GM21423 (cell line): ENCODE measurements at regions not wholly inside any gene's neighbourhood (a gene's known extent, or its start where the extent isn't known, plus 50 kb on each side); places are given as distances from the start of the nearest gene placed in this dataset.

Experiments
- ATAC-seq: cut with Tn5 transposase; IDR thresholded peaks from one replicate; pipeline ENCODE4 v1.9.1; 2021; ENCODE audit warnings: mild to moderate bottlenecking, moderate library complexity; ENCODE audit not compliant: unreplicated experiment

DNA sequence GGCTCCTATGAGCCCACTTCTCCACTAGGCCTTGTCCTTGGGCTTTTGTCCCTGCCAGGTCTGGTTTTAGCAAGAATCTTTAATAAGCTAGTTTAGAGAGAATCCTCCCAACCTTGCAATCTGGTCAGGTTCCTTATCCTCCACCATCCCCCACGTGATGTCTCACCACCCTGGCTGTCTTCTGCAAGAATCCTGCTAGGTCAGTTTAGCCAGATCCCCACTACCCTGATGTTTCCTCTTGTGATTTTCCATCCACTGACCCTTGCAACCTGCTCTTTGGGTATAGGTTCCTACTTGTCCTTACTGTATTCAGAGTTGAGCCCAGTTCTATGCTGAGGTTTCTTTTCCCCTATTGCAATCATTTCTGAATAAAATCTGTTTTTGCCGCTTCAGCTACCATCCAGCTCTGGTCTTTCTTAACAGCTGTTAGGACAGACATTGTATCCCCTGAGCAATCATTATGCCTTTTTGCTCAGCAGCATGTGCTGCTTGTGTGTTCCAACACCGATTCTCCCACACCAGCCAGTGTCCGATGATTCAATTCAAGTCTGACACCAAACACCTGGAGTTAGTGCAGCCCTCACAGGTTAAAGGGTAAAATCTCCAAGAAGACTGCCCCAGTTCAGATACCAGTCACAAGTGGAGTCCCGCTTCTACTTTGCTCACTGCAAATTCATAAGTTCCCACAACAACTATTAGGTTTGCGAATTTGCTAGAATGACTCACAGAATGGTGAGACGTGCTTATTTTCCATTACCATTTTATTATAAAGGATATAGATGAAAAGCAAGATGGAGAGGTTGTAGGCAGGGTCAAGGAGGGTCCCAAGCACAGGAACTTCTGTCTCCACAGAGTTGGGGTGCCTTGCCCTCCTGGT lies 62.2 kb upstream of the ADCY1 start:
- no peak for ATAC-seq

DNA sequence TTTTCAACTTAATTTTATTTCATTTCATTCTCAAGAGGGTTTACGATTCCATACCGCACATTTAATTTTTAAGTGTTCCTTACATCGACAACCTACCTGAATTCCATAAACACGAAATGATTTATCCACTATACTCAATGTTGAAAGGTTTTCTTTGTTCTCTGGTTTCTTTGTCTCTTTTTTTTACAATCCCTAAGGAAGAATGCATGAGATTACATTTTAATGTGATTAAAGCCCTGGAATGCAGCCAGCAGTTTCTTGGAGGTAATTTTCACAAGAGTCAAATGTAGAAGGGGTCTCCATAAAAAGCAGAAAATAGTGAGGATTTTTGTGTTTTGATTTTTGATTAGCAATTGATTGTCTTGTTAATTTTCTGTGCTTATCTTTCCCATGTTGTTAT lies 59.2 kb upstream of the ADCY1 start:
- ATAC-seq = no peak

DNA sequence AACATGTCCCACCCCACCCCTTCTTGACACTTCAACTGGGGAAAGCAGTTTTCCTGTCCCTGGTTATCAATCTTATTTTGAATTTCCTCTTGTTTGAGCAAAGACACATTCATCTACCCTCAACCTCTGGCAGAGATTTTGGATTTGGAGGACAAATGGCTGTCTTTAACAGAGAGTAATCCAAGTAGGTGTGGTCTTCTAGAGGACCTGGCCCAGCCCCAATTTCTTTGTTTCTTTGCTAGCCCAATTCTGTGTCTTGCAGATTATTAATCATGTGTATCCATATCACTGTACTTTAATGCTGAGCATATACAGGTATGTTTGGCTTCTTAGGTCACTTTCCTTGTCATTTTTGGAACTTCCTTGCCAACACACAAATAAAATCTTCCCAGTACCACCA lies 58.8 kb upstream of the ADCY1 start:
- no peak for ATAC-seq
